ENCODE measurements at regions not wholly inside any gene's neighbourhood (a gene's known extent, or its start where the extent isn't known, plus 50 kb on each side); places are given as distances from the start of the nearest gene placed in this dataset.

- FAIRE-seq (no peak), ATAC-seq (no peak), DNase-seq (ENCODE audit: low read depth, low spot score) (no peak)
- Histone ChIP-seq H3K4me1 (ENCODE audit: control insufficient read depth, insufficient read depth, low read length) (no peaks in the 10 kb centered on the region), H3K27me3 (replicated peaks in 1 of 2; ENCODE audit: control insufficient read depth in 2 of 2, insufficient read depth in 2 of 2, low read length in 1 of 2) (no peaks in the 10 kb centered on the region; a peak in 1 of 4 replicates), H3K9me3 (replicated peaks; ENCODE audit: control insufficient read depth, insufficient read depth, low read length) (no peaks in the 10 kb centered on the region), H3K79me2 (ENCODE audit: control insufficient read depth, insufficient read depth, low read length) (no peaks in the 10 kb centered on the region), H2AFZ (ENCODE audit: control insufficient read depth, low read depth, low read length) (no peak overlapping the region), H3K9ac (ENCODE audit: control insufficient read depth, insufficient read depth, low read length) (no peak overlapping the region), H3K36me3 (ENCODE audit: control insufficient read depth in 2 of 2, insufficient read depth in 2 of 2, low read length in 1 of 2) (no peaks in the 10 kb centered on the region), H3K27ac (ENCODE audit: control insufficient read depth, insufficient read depth) (no peak overlapping the region), H4K20me1 (ENCODE audit: control insufficient read depth, insufficient read depth) (no peaks in the 10 kb centered on the region), H3K4me2 (ENCODE audit: control insufficient read depth, insufficient read depth) (no peak overlapping the region), H3K4me3 (no peak overlapping the region)
- POLR2A ChIA-PET = no interaction called here
- in situ Hi-C loops (cut with MboI) (no loop called here), intact Hi-C loops (cut with micrococcal nuclease; ENCODE audit: unreplicated experiment) (no loop called here)
- WGBS (ENCODE audit: insufficient coverage, insufficient replicate concordance, low lambda C conversion rate, missing lambda C conversion rate) = 3% methylated on average over 4 of the region's 4 CpGs
- CTCF ChIA-PET = no interaction called here
- no TSS peak for BruUV-seq (replicated peaks)
- SMC1A ChIA-PET (ENCODE audit: uncharacterized antibody, unreplicated experiment) = no interaction called here
- RAD21 ChIA-PET (ENCODE audit: unreplicated experiment) = no interaction called here
- no peak for TF ChIP-seq ZNF384 (IDR thresholded peaks at IDR 0.05; ENCODE audit: borderline replicate concordance, low read depth, low read length)
- no peak for TF ChIP-seq BACH1 (IDR thresholded peaks at IDR 0.05; ENCODE audit: borderline replicate concordance)
- no peak for TF ChIP-seq HDGF (IDR thresholded peaks at IDR 0.05)
- TF ChIP-seq ZBTB40 (IDR thresholded peaks at IDR 0.05; ENCODE audit: borderline replicate concordance) = no peak
- no peak for TF ChIP-seq SMAD5 (IDR thresholded peaks at IDR 0.05; ENCODE audit: low read depth)
- no peak for TF ChIP-seq BCL3 (IDR thresholded peaks at IDR 0.05; ENCODE audit: borderline replicate concordance, insufficient read depth, low read depth, low read length, poor library complexity, severe bottlenecking)
- TF ChIP-seq REST (IDR thresholded peaks at IDR 0.05; ENCODE audit: low read depth, low read length) = no peak
- no peak for TF ChIP-seq CBX5 (IDR thresholded peaks at IDR 0.05; ENCODE audit: low read depth)
- no peak for TF ChIP-seq ZZZ3 (IDR thresholded peaks at IDR 0.05; ENCODE audit: control insufficient read depth, insufficient read length, low read depth)
- no peak for TF ChIP-seq MYB (IDR thresholded peaks at IDR 0.05; ENCODE audit: borderline replicate concordance, low read depth, low read length)
- TF ChIP-seq RELA (IDR thresholded peaks at IDR 0.05; ENCODE audit: borderline replicate concordance, partially characterized antibody) = no peak
- TF ChIP-seq, protein P1, sequence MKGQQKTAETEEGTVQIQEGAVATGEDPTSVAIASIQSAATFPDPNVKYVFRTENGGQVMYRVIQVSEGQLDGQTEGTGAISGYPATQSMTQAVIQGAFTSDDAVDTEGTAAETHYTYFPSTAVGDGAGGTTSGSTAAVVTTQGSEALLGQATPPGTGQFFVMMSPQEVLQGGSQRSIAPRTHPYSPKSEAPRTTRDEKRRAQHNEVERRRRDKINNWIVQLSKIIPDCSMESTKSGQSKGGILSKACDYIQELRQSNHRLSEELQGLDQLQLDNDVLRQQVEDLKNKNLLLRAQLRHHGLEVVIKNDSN (IDR thresholded peaks at IDR 0.05; ENCODE audit: borderline replicate concordance, extremely low read length, insufficient read depth, low read depth, low read length) = no peak
- TF ChIP-seq SPI1 (IDR thresholded peaks at IDR 0.05; ENCODE audit: borderline replicate concordance, insufficient read depth, low read depth, low read length) = no peak
- TF ChIP-seq YBX1 (IDR thresholded peaks at IDR 0.05) = no peak
- TF ChIP-seq MEF2B (IDR thresholded peaks at IDR 0.05; ENCODE audit: partially characterized antibody, poor library complexity, severe bottlenecking) = no peak
Measured at GRCh38 chr15:93233710-93234109, 144.7 kb upstream of the RGMA start.

All from GM12878 (cell line).